GM23338 (cell line): ENCODE measurements at regions not wholly inside any gene's neighbourhood (a gene's known extent, or its start where the extent isn't known, plus 50 kb on each side); places are given as distances from the start of the nearest gene placed in this dataset.

ENCODE experiments used
- EZH2 ChIP-seq: fragments of 200-600 bp; sonication (generic); IDR thresholded peaks from one replicate; pipeline ENCODE4 v1.8.0; 2017; ENCODE audit warnings: antibody characterized with exemption, mild to moderate bottlenecking, low read depth; ENCODE audit not compliant: unreplicated experiment
- EZH2phosphoT487 ChIP-seq: fragments of 200-600 bp; sonication (generic); IDR thresholded peaks from one replicate; pipeline ENCODE4 v1.8.1; 2018; ENCODE audit warnings: antibody characterized with exemption; ENCODE audit not compliant: unreplicated experiment
- REST ChIP-seq: IDR thresholded peaks from one replicate; pipeline ENCODE4 v1.6.1; 2018; ENCODE audit warnings: antibody characterized with exemption; ENCODE audit not compliant: unreplicated experiment
- TF ChIP-seq, protein P1 (sequence below), 2 experiments: fragments of 200-600 bp in 1 of 2; sonication (generic) in 1 of 2; conservative IDR thresholded peaks; 2 replicates each; pipeline versions ENCODE4 v1.5.1 to v1.6.1; 2016 to 2017; ENCODE audit warnings: antibody characterized with exemption in 2 of 2, low read depth in 2 of 2, mild to moderate bottlenecking in 2 of 2, moderate library complexity in 1 of 2

GRCh38 chr4:173829565-173829964 lies 299.5 kb upstream of the HAND2 start:
- no peak for TF ChIP-seq REST
- TF ChIP-seq, protein P1, sequence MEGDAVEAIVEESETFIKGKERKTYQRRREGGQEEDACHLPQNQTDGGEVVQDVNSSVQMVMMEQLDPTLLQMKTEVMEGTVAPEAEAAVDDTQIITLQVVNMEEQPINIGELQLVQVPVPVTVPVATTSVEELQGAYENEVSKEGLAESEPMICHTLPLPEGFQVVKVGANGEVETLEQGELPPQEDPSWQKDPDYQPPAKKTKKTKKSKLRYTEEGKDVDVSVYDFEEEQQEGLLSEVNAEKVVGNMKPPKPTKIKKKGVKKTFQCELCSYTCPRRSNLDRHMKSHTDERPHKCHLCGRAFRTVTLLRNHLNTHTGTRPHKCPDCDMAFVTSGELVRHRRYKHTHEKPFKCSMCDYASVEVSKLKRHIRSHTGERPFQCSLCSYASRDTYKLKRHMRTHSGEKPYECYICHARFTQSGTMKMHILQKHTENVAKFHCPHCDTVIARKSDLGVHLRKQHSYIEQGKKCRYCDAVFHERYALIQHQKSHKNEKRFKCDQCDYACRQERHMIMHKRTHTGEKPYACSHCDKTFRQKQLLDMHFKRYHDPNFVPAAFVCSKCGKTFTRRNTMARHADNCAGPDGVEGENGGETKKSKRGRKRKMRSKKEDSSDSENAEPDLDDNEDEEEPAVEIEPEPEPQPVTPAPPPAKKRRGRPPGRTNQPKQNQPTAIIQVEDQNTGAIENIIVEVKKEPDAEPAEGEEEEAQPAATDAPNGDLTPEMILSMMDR (conservative IDR thresholded peaks at IDR 0.05; ENCODE audit: low read depth in 2 of 2): no peak
- no peak for TF ChIP-seq EZH2phosphoT487
- TF ChIP-seq EZH2: no peak
